Left ventricle myocardium inferior (tissue), 1 donor: ENCODE measurements at regions not wholly inside any gene's neighbourhood (a gene's known extent, or its start where the extent isn't known, plus 50 kb on each side); places are given as distances from the start of the nearest gene placed in this dataset.
A peak's percentile ranks its signal among the peaks of the same experiment; 100 is the strongest.

Source experiments
- DNase-seq: peaks from one replicate; pipeline ENCODE4 v3.0.0-alpha.2; 2020
- H3K27ac ChIP-seq: fragments of 200-600 bp; replicated peaks from 2 replicates; pipeline ENCODE4 v1.8.0; 2021
- H3K27me3 ChIP-seq: fragments of 200-600 bp; 2 replicates; pipeline ENCODE4 v1.8.0; 2021; ENCODE audit warnings: low read depth
- H3K36me3 ChIP-seq: fragments of 200-600 bp; 2 replicates; pipeline ENCODE4 v1.8.0; 2021
- H3K4me1 ChIP-seq: fragments of 200-600 bp; 2 replicates; pipeline ENCODE4 v1.8.0; 2021
- H3K4me3 ChIP-seq: fragments of 200-600 bp; 2 replicates; pipeline ENCODE4 v1.8.0; 2021; ENCODE audit warnings: mild to moderate bottlenecking, moderate library complexity
- H3K9me3 ChIP-seq: fragments of 200-600 bp; replicated peaks from 2 replicates; pipeline ENCODE4 v1.8.0; 2021
- intact Hi-C: fragments of 100-400 bp; cut with micrococcal nuclease; formaldehyde crosslinking; loops from one replicate; pipeline ENCODE4 v1.11.0; 2022
- TF ChIP-seq, protein P1 (sequence below): fragments of 200-600 bp; IDR thresholded peaks from 2 replicates; pipeline ENCODE4 v1.8.0; 2021; ENCODE audit warnings: antibody characterized with exemption, mild to moderate bottlenecking, borderline replicate concordance
- donor health status: DM: no; HTN: yes; CAD: no; lungs with severe emphysema.

DNA sequence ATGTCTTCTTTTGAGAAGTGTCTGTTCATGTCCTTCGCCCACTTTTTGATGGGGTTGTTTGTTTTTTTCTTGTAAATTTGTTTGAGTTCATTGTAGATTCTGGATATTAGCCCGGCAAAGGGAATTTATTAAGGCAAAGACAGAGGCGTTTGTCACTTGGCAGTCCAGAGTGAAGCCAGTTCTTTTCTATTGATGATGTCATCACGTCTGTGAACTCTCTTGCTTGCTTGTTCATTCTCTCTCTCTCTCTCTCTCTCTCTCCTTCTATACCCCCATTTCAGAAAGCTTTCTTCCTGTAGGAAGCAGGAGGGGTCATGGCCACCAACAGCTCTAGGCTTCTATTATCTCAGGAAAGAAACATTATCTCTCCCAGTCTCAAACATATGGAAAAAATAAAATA is 291.3 kb downstream of the OMA1 start:
- intact Hi-C loops: no loop called here
- peaks cover 41% of the 10 kb centered on the region for H3K27me3 ChIP-seq
- DNase-seq: no peak
- no peak overlapping the region for H3K27ac ChIP-seq
- no peaks in the 10 kb centered on the region for H3K36me3 ChIP-seq
- H3K4me3 ChIP-seq: no peak overlapping the region
- H3K9me3 ChIP-seq: peaks cover 3% of the 10 kb centered on the region
- H3K4me1 ChIP-seq: peaks cover 3% of the 10 kb centered on the region
- TF ChIP-seq, protein P1, sequence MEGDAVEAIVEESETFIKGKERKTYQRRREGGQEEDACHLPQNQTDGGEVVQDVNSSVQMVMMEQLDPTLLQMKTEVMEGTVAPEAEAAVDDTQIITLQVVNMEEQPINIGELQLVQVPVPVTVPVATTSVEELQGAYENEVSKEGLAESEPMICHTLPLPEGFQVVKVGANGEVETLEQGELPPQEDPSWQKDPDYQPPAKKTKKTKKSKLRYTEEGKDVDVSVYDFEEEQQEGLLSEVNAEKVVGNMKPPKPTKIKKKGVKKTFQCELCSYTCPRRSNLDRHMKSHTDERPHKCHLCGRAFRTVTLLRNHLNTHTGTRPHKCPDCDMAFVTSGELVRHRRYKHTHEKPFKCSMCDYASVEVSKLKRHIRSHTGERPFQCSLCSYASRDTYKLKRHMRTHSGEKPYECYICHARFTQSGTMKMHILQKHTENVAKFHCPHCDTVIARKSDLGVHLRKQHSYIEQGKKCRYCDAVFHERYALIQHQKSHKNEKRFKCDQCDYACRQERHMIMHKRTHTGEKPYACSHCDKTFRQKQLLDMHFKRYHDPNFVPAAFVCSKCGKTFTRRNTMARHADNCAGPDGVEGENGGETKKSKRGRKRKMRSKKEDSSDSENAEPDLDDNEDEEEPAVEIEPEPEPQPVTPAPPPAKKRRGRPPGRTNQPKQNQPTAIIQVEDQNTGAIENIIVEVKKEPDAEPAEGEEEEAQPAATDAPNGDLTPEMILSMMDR: no peak

DNA sequence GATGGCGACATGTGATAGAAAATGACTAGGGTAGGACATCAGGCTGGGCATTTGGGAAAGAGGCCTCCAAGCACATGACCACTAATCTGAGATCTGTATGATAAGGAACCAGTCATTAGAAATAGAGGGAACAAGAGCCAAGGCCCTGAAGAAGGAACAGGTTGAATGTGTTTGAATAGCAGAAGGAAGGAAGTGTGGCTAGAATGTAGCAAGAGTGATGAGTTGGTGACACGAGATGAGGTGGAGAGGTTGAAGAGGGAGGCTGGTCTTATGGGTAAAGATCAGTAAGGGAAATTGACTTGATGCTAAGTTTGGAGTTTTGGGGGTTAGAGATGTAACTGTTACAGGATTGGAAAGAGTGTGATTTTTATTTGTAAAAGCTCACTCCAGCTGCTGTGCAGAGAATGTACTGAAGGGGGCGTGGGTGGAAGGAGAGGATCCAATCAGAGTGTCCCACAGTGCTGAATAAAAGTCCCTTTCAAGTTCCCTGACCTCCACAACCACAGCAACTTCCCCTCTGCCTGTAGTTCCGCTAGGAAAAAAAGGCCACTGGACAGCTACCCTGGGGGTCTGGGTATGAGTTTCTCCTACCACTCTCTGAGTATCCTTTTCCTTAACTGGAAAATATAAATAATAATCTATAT is 295.0 kb downstream of the OMA1 start:
- Histone ChIP-seq H3K27me3 (peaks cover 70% of the 10 kb centered on the region), H3K4me3 (no peak overlapping the region), H3K27ac (no peak overlapping the region), H3K4me1 (peaks cover 28% of the 10 kb centered on the region), H3K9me3 (peaks cover 3% of the 10 kb centered on the region), H3K36me3 (no peaks in the 10 kb centered on the region)
- DNase-seq: no peak
- intact Hi-C loops: no loop called here
- TF ChIP-seq, protein P1: no peak

DNA sequence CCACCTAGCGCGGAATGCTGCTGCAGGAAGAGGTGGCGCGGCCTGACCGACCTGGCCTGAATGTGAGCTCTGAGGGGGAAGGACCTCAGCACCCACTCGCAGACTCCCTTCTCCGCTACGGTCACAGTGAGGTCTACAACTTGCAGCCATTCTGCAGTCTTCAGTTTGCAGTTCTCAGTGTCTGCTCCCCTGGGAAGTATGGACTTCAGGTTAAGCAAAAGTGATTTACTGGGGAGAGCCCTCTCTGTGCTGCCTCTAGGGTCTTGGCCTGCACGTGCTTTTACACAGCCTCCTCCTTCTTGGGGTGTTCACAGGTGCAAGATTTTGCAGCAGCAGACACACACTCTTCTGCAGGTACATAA is 296.0 kb downstream of the OMA1 start:
- peaks cover 74% of the 10 kb centered on the region for H3K27me3 ChIP-seq
- intact Hi-C loops: no loop called here
- peaks cover 28% of the 10 kb centered on the region for H3K4me1 ChIP-seq
- H3K27ac ChIP-seq: no peak overlapping the region
- no peaks in the 10 kb centered on the region for H3K36me3 ChIP-seq
- TF ChIP-seq, protein P1: no peak
- no peak for DNase-seq
- H3K4me3 ChIP-seq: peak overlapping the region; percentile 67
- peaks cover 3% of the 10 kb centered on the region for H3K9me3 ChIP-seq

DNA sequence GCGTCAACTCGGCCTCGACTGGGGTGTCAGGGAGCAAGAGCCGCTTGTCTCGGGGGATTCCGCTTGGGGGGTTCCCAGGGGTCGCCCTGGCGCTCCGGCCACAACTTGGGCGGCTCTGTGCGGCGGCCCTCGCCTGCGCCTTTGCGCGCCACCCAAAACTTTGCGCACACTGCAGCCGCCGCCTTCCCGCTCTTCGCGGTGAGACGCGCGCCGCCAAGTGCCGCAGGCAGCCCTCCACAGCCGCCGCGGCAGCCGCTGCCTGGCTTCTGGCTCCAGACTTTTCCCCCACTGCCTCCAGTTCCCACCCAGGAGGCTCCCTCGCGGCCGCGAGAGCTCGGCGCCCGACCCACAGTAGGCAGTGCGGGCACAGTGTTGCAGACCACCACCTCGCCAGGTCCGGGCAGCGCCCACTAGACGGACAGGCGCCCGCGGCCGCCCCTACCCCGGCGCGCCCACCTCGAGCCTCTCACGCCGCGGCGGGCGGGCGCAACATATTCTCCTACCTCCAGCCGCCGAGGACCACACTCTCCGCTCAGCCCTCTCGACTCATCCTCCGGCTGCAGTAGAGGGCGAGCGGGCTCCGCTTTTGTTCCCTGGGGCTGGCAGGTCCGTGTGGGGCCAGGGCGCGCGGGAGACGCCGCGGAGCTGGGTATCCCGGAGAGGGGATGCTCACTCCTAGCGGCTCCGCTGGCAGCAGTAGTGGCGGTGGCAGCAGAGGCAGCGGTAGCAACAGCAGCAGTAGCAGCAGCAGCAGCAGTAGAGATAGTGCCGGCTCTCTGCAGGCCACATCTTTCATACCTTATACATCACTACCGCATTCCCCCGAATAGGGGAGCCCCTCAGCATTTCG is 296.6 kb downstream of the OMA1 start:
- intact Hi-C loops: no loop called here
- H3K36me3 ChIP-seq: no peaks in the 10 kb centered on the region
- H3K4me3 ChIP-seq: peak overlapping the region; percentile 67
- H3K27ac ChIP-seq: peak overlapping the region; percentile 12
- peaks cover 77% of the 10 kb centered on the region for H3K27me3 ChIP-seq
- DNase-seq: peak; percentile 21
- H3K4me1 ChIP-seq: peaks cover 28% of the 10 kb centered on the region
- TF ChIP-seq, protein P1: no peak
- H3K9me3 ChIP-seq: no peaks in the 10 kb centered on the region

DNA sequence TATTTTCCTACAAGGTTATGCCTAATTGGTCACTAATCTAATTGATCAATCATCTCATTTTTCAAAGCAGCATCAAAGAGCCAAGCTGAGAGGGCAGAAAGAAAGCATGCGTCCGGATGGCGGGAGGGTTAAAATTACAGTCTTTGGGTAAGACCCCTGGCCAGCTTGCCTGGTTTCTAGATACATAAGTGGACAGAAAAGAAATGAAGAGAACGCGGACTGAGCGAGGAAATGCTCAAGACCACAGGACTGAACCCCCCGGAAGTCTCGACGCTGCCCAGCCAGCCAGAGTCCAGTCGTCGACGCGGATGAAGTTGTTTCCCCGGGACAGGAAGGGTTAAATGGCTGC is 297.2 kb downstream of the OMA1 start:
- peaks cover 83% of the 10 kb centered on the region for H3K27me3 ChIP-seq
- TF ChIP-seq, protein P1: no peak
- H3K27ac ChIP-seq: no peak overlapping the region
- intact Hi-C loops: no loop called here
- peaks cover 28% of the 10 kb centered on the region for H3K4me1 ChIP-seq
- H3K4me3 ChIP-seq: peak overlapping the region; percentile 67
- H3K9me3 ChIP-seq: no peaks in the 10 kb centered on the region
- DNase-seq: no peak
- H3K36me3 ChIP-seq: no peaks in the 10 kb centered on the region
